Stimulated activated CD4-positive, alpha-beta T cell treated with anti-CD3 and anti-CD28 coated beads, Interleukin-1b, Interleukin-23, amount 100 ng/mL, for 4 hours (primary cell): ENCODE measurements at regions not wholly inside any gene's neighbourhood (a gene's known extent, or its start where the extent isn't known, plus 50 kb on each side); places are given as distances from the start of the nearest gene placed in this dataset.

ENCODE experiments used
- DNase-seq, 2 donors: peaks; one replicate each; pipeline ENCODE4 v3.0.0-alpha.2; 2020; ENCODE audit warnings: low read depth in 2 of 2

GRCh38 chr4:14441561-14441960 lies 560.7 kb upstream of the CPEB2 start:
- no peak for DNase-seq

GRCh38 chr4:14445882-14446281 lies 556.4 kb upstream of the CPEB2 start:
- no peak for DNase-seq

- no peak for DNase-seq
These were observed 556.0 kb upstream of the CPEB2 start for GRCh38 chr4:14446311-14446710.

GRCh38 chr4:14446904-14447303 lies 555.4 kb upstream of the CPEB2 start:
- DNase-seq: no peak

GRCh38 chr4:14449308-14449707 lies 553.0 kb upstream of the CPEB2 start:
- DNase-seq: no peak

- no peak for DNase-seq
These were observed 550.3 kb upstream of the CPEB2 start for GRCh38 chr4:14452001-14452400.

GRCh38 chr4:14452764-14453163 lies 549.5 kb upstream of the CPEB2 start:
- no peak for DNase-seq

GRCh38 chr4:14458463-14458862 lies 543.8 kb upstream of the CPEB2 start:
- no peak for DNase-seq

- DNase-seq: no peak
These were observed 537.2 kb upstream of the CPEB2 start for GRCh38 chr4:14465057-14465456.

GRCh38 chr4:14465507-14465906 lies 536.8 kb upstream of the CPEB2 start:
- DNase-seq: no peak

GRCh38 chr4:14478504-14478903 lies 523.8 kb upstream of the CPEB2 start:
- no peak for DNase-seq

- no peak for DNase-seq
These were observed 505.9 kb upstream of the CPEB2 start for GRCh38 chr4:14496408-14496807.

- DNase-seq: no peak
These were observed 505.3 kb upstream of the CPEB2 start for GRCh38 chr4:14496969-14497368.

- no peak for DNase-seq
These were observed 498.1 kb upstream of the CPEB2 start for GRCh38 chr4:14504162-14504561.

GRCh38 chr4:14513471-14513870 lies 488.8 kb upstream of the CPEB2 start:
- no peak for DNase-seq

GRCh38 chr4:14515556-14515955 lies 486.7 kb upstream of the CPEB2 start:
- no peak for DNase-seq

GRCh38 chr4:14518136-14518535 lies 484.1 kb upstream of the CPEB2 start:
- no peak for DNase-seq

GRCh38 chr4:14520171-14520570 lies 482.1 kb upstream of the CPEB2 start:
- DNase-seq: no peak

- no peak for DNase-seq
These were observed 478.0 kb upstream of the CPEB2 start for GRCh38 chr4:14524276-14524675.

- no peak for DNase-seq
These were observed 473.4 kb upstream of the CPEB2 start for GRCh38 chr4:14528918-14529317.

GRCh38 chr4:14529653-14530052 lies 472.6 kb upstream of the CPEB2 start:
- DNase-seq: no peak

- DNase-seq: no peak
These were observed 469.8 kb upstream of the CPEB2 start for GRCh38 chr4:14532436-14532835.

- DNase-seq: no peak
These were observed 463.0 kb upstream of the CPEB2 start for GRCh38 chr4:14539246-14539645.

GRCh38 chr4:14545163-14545562 lies 457.1 kb upstream of the CPEB2 start:
- DNase-seq: no peak

- no peak for DNase-seq
These were observed 456.5 kb upstream of the CPEB2 start for GRCh38 chr4:14545807-14546206.
